ENCODE measurements at regions not wholly inside any gene's neighbourhood (a gene's known extent, or its start where the extent isn't known, plus 50 kb on each side); places are given as distances from the start of the nearest gene placed in this dataset.

- Histone ChIP-seq H3K9ac (ENCODE audit: low read depth, low read length) (peak overlapping the region; percentile 7; the same call in 1 of the 2 replicates), H3K4me1 (ENCODE audit: control insufficient read depth, insufficient read depth, low read length) (peaks cover 31% of the 10 kb centered on the region), H3K27me3 (ENCODE audit: control insufficient read depth, insufficient read depth, low read length) (peaks cover 4% of the 10 kb centered on the region; the same call in 1 of the 2 replicates), H3K4me3 (ENCODE audit: low read depth, low read length) (peak overlapping the region; percentile 56), H3K9me3 (ENCODE audit: control insufficient read depth, insufficient read depth, low read length) (no peaks in the 10 kb centered on the region), H3K27ac (ENCODE audit: low read depth, low read length) (peak overlapping the region; percentile 93), H3K36me3 (ENCODE audit: control insufficient read depth, insufficient read depth, low read length) (no peaks in the 10 kb centered on the region)
Measured at GRCh38 chr3:66572938-66573710, 72.3 kb upstream of the LRIG1 start.

- Histone ChIP-seq H3K4me3 (ENCODE audit: low read depth, low read length) (no peak overlapping the region), H3K9me3 (ENCODE audit: control insufficient read depth, insufficient read depth, low read length) (no peaks in the 10 kb centered on the region), H3K36me3 (ENCODE audit: control insufficient read depth, insufficient read depth, low read length) (no peaks in the 10 kb centered on the region), H3K27me3 (ENCODE audit: control insufficient read depth, insufficient read depth, low read length) (peaks cover 4% of the 10 kb centered on the region; the same call in 1 of the 2 replicates), H3K27ac (ENCODE audit: low read depth, low read length) (no peak overlapping the region), H3K9ac (ENCODE audit: low read depth, low read length) (no peak overlapping the region), H3K4me1 (ENCODE audit: control insufficient read depth, insufficient read depth, low read length) (peaks cover 31% of the 10 kb centered on the region)
Measured at GRCh38 chr3:66574091-66574490, 73.3 kb upstream of the LRIG1 start.

- no peak overlapping the region for H3K27ac ChIP-seq (ENCODE audit: low read depth, low read length)
- H3K27me3 ChIP-seq (ENCODE audit: control insufficient read depth, insufficient read depth, low read length), result no peaks in the 10 kb centered on the region
- H3K36me3 ChIP-seq (ENCODE audit: control insufficient read depth, insufficient read depth, low read length), result no peaks in the 10 kb centered on the region
- H3K4me1 ChIP-seq (ENCODE audit: control insufficient read depth, insufficient read depth, low read length), result peaks cover 11% of the 10 kb centered on the region
- no peaks in the 10 kb centered on the region for H3K9me3 ChIP-seq (ENCODE audit: control insufficient read depth, insufficient read depth, low read length)
- H3K4me3 ChIP-seq (ENCODE audit: low read depth, low read length), result no peak overlapping the region
- H3K9ac ChIP-seq (ENCODE audit: low read depth, low read length), result no peak overlapping the region
Measured at GRCh38 chr3:66577426-66578203, 76.8 kb upstream of the LRIG1 start.

- no peak overlapping the region for H3K27ac ChIP-seq (ENCODE audit: low read depth, low read length)
- no peaks in the 10 kb centered on the region for H3K27me3 ChIP-seq (ENCODE audit: control insufficient read depth, insufficient read depth, low read length)
- no peak overlapping the region for H3K4me3 ChIP-seq (ENCODE audit: low read depth, low read length)
- H3K9me3 ChIP-seq (ENCODE audit: control insufficient read depth, insufficient read depth, low read length), result no peaks in the 10 kb centered on the region
- H3K36me3 ChIP-seq (ENCODE audit: control insufficient read depth, insufficient read depth, low read length), result no peaks in the 10 kb centered on the region
- 0 out of 2 replicates have a peak, but pooled peaks cover 2% of the 10 kb centered on the region for H3K4me1 ChIP-seq (ENCODE audit: control insufficient read depth, insufficient read depth, low read length)
- H3K9ac ChIP-seq (ENCODE audit: low read depth, low read length), result no peak overlapping the region
Measured at GRCh38 chr3:66581256-66581655, 80.4 kb upstream of the LRIG1 start.

- Histone ChIP-seq H3K27me3 (ENCODE audit: control insufficient read depth, insufficient read depth, low read length) (no peaks in the 10 kb centered on the region), H3K4me3 (ENCODE audit: low read depth, low read length) (no peak overlapping the region), H3K27ac (ENCODE audit: low read depth, low read length) (no peak overlapping the region), H3K4me1 (ENCODE audit: control insufficient read depth, insufficient read depth, low read length) (0 out of 2 replicates have a peak, but pooled peaks cover 2% of the 10 kb centered on the region), H3K9me3 (ENCODE audit: control insufficient read depth, insufficient read depth, low read length) (no peaks in the 10 kb centered on the region), H3K36me3 (ENCODE audit: control insufficient read depth, insufficient read depth, low read length) (no peaks in the 10 kb centered on the region), H3K9ac (ENCODE audit: low read depth, low read length) (no peak overlapping the region)
Measured at GRCh38 chr3:66582721-66583423, 82.0 kb upstream of the LRIG1 start.

GRCh38 chr3:66583424-66584040 lies 82.7 kb upstream of the LRIG1 start:
- Histone ChIP-seq H3K9me3 (ENCODE audit: control insufficient read depth, insufficient read depth, low read length) (no peaks in the 10 kb centered on the region), H3K36me3 (ENCODE audit: control insufficient read depth, insufficient read depth, low read length) (no peaks in the 10 kb centered on the region), H3K27me3 (ENCODE audit: control insufficient read depth, insufficient read depth, low read length) (no peaks in the 10 kb centered on the region), H3K4me3 (ENCODE audit: low read depth, low read length) (no peak overlapping the region), H3K27ac (ENCODE audit: low read depth, low read length) (no peak overlapping the region), H3K9ac (ENCODE audit: low read depth, low read length) (no peak overlapping the region), H3K4me1 (ENCODE audit: control insufficient read depth, insufficient read depth, low read length) (0 out of 2 replicates have a peak, but pooled peaks cover 2% of the 10 kb centered on the region)

GRCh38 chr3:66585520-66586095 lies 84.8 kb upstream of the LRIG1 start:
- Histone ChIP-seq H3K9ac (ENCODE audit: low read depth, low read length) (no peak overlapping the region), H3K9me3 (ENCODE audit: control insufficient read depth, insufficient read depth, low read length) (no peaks in the 10 kb centered on the region), H3K36me3 (ENCODE audit: control insufficient read depth, insufficient read depth, low read length) (no peaks in the 10 kb centered on the region), H3K4me1 (ENCODE audit: control insufficient read depth, insufficient read depth, low read length) (0 out of 2 replicates have a peak, but pooled peaks cover 2% of the 10 kb centered on the region), H3K27me3 (ENCODE audit: control insufficient read depth, insufficient read depth, low read length) (no peaks in the 10 kb centered on the region), H3K27ac (ENCODE audit: low read depth, low read length) (no peak overlapping the region), H3K4me3 (ENCODE audit: low read depth, low read length) (no peak overlapping the region)

GRCh38 chr3:66586853-66587252 lies 86.0 kb upstream of the LRIG1 start:
- H3K9me3 ChIP-seq (ENCODE audit: control insufficient read depth, insufficient read depth, low read length), result no peaks in the 10 kb centered on the region

GRCh38 chr3:66588340-66588847 lies 87.6 kb upstream of the LRIG1 start:
- Histone ChIP-seq H3K27ac (ENCODE audit: low read depth, low read length) (no peak overlapping the region), H3K9me3 (ENCODE audit: control insufficient read depth, insufficient read depth, low read length) (no peaks in the 10 kb centered on the region), H3K9ac (ENCODE audit: low read depth, low read length) (no peak overlapping the region), H3K36me3 (ENCODE audit: control insufficient read depth, insufficient read depth, low read length) (no peaks in the 10 kb centered on the region), H3K27me3 (ENCODE audit: control insufficient read depth, insufficient read depth, low read length) (no peaks in the 10 kb centered on the region), H3K4me1 (ENCODE audit: control insufficient read depth, insufficient read depth, low read length) (peaks cover 24% of the 10 kb centered on the region), H3K4me3 (ENCODE audit: low read depth, low read length) (no peak overlapping the region)

More at GRCh38 chr3:66586853-66587252, 86.0 kb upstream of the LRIG1 start:
- Histone ChIP-seq H3K27me3 (ENCODE audit: control insufficient read depth, insufficient read depth, low read length) (no peaks in the 10 kb centered on the region), H3K9ac (ENCODE audit: low read depth, low read length) (no peak overlapping the region), H3K4me3 (ENCODE audit: low read depth, low read length) (no peak overlapping the region), H3K27ac (ENCODE audit: low read depth, low read length) (no peak overlapping the region), H3K4me1 (ENCODE audit: control insufficient read depth, insufficient read depth, low read length) (peaks cover 10% of the 10 kb centered on the region), H3K36me3 (ENCODE audit: control insufficient read depth, insufficient read depth, low read length) (no peaks in the 10 kb centered on the region)

Data from HUES48 (cell line).